SK-N-SH (cell line): ENCODE measurements at regions not wholly inside any gene's neighbourhood (a gene's known extent, or its start where the extent isn't known, plus 50 kb on each side); places are given as distances from the start of the nearest gene placed in this dataset.

ENCODE experiments used
- EP300 ChIP-seq, 2 experiments: IDR thresholded peaks; 2 replicates each; pipeline versions ENCODE4 v1.4.0 to v1.6.1; 2012; ENCODE audit warnings: borderline replicate concordance in 1 of 2, low read depth in 1 of 2, low read length in 1 of 2
- GATA2 ChIP-seq: sonication (generic); formaldehyde crosslinking; IDR thresholded peaks from 2 replicates; pipeline ENCODE4 v1.5.0; 2020; ENCODE audit warnings: mild to moderate bottlenecking, missing genetic modification reagents
- POLR2AphosphoS5 ChIP-seq: IDR thresholded peaks from 2 replicates; pipeline ENCODE4 v1.6.1; 2012; ENCODE audit warnings: low read depth, low read length
- RCOR1 ChIP-seq: fragments of 150-350 bp; IDR thresholded peaks from 2 replicates; pipeline ENCODE4 v1.6.1; 2017; ENCODE audit warnings: antibody characterized with exemption, low read length
- SIN3A ChIP-seq: IDR thresholded peaks from 2 replicates; pipeline ENCODE4 v1.6.1; 2012; ENCODE audit warnings: low read depth, mild to moderate bottlenecking, low read length, moderate library complexity, borderline replicate concordance
- TAF1 ChIP-seq: IDR thresholded peaks from 2 replicates; pipeline ENCODE4 v1.6.1; 2012; ENCODE audit warnings: low read depth, mild to moderate bottlenecking, low read length, moderate library complexity, borderline replicate concordance
- TF ChIP-seq, protein P1 (sequence below): fragments of 150-350 bp; IDR thresholded peaks from 2 replicates; pipeline ENCODE4 v1.6.1; 2017; ENCODE audit warnings: antibody characterized with exemption, low read length, low read depth, borderline replicate concordance
- TF ChIP-seq, protein P2 (sequence below): fragments of 200-600 bp; sonication (generic); IDR thresholded peaks from 2 replicates; pipeline ENCODE4 v1.6.1; 2017; ENCODE audit warnings: antibody characterized with exemption, mild to moderate bottlenecking, moderate library complexity

DNA sequence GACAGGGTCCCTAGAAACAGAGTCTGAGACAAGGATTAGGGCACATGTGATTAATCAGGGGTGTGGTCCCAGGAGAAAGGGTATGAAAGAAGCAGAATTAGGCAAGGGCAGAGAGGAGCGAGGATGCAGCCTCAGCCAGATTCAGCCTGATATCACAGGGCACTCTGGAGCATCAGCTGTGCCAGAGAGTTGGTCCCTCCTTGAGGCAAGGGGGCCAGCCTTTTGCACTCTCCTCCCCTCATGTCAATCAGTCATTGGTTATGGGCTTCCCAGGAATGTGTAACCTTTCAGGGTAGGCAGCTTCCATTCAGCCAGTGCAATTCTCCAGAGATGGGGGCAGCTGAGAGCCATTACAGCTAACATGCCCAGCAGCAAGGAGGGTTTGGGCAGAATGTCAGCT, 152.6 kb upstream of the LHX1 start:
- TF ChIP-seq, protein P1, sequence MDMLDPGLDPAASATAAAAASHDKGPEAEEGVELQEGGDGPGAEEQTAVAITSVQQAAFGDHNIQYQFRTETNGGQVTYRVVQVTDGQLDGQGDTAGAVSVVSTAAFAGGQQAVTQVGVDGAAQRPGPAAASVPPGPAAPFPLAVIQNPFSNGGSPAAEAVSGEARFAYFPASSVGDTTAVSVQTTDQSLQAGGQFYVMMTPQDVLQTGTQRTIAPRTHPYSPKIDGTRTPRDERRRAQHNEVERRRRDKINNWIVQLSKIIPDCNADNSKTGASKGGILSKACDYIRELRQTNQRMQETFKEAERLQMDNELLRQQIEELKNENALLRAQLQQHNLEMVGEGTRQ = no peak
- no peak for TF ChIP-seq POLR2AphosphoS5
- TF ChIP-seq, protein P2, sequence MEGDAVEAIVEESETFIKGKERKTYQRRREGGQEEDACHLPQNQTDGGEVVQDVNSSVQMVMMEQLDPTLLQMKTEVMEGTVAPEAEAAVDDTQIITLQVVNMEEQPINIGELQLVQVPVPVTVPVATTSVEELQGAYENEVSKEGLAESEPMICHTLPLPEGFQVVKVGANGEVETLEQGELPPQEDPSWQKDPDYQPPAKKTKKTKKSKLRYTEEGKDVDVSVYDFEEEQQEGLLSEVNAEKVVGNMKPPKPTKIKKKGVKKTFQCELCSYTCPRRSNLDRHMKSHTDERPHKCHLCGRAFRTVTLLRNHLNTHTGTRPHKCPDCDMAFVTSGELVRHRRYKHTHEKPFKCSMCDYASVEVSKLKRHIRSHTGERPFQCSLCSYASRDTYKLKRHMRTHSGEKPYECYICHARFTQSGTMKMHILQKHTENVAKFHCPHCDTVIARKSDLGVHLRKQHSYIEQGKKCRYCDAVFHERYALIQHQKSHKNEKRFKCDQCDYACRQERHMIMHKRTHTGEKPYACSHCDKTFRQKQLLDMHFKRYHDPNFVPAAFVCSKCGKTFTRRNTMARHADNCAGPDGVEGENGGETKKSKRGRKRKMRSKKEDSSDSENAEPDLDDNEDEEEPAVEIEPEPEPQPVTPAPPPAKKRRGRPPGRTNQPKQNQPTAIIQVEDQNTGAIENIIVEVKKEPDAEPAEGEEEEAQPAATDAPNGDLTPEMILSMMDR = no peak
- TF ChIP-seq TAF1 = no peak
- no peak for TF ChIP-seq GATA2 (CRISPR knock-in tag)
- TF ChIP-seq EP300 (IDR thresholded peaks at IDR 0.05; ENCODE audit: borderline replicate concordance in 1 of 2, low read depth in 1 of 2, low read length in 1 of 2) = no peak
- TF ChIP-seq SIN3A = no peak
- TF ChIP-seq RCOR1 = no peak
